ENCODE measurements at regions not wholly inside any gene's neighbourhood (a gene's known extent, or its start where the extent isn't known, plus 50 kb on each side); places are given as distances from the start of the nearest gene placed in this dataset.

DNA sequence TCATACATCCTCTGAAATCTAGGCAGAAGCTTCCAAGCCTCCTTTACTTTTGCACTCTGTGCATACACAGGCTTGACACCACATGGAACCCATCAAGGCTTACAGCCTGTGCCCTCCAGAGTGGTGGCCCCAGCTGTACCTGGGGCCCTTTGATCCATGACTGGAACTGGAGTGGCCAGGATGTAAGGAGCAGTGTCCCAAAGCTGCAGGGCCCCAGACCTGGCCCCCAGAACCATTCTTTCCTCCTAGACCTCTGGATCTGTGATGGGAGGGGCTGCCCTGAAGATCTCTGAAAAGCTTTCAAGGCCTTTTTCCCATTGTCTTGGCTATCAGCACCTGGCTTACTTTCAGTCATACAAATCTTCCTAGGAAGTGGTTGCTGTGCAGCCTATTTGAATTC is 63.1 kb upstream of the NOL4 start:
- TF ChIP-seq FOXP2 (optimal IDR thresholded peaks at IDR 0.05; ENCODE audit: borderline replicate concordance, extremely low read depth, extremely low read length, insufficient read depth) (no peak), TAF1 (IDR thresholded peaks at IDR 0.05; ENCODE audit: borderline replicate concordance, insufficient read depth, low read length) (no peak), SIN3A (IDR thresholded peaks at IDR 0.05; ENCODE audit: borderline replicate concordance, insufficient read depth, low read length) (no peak), POLR2AphosphoS5 (IDR thresholded peaks at IDR 0.05; ENCODE audit: low read depth, low read length) (no peak)
- TF ChIP-seq, protein P1, sequence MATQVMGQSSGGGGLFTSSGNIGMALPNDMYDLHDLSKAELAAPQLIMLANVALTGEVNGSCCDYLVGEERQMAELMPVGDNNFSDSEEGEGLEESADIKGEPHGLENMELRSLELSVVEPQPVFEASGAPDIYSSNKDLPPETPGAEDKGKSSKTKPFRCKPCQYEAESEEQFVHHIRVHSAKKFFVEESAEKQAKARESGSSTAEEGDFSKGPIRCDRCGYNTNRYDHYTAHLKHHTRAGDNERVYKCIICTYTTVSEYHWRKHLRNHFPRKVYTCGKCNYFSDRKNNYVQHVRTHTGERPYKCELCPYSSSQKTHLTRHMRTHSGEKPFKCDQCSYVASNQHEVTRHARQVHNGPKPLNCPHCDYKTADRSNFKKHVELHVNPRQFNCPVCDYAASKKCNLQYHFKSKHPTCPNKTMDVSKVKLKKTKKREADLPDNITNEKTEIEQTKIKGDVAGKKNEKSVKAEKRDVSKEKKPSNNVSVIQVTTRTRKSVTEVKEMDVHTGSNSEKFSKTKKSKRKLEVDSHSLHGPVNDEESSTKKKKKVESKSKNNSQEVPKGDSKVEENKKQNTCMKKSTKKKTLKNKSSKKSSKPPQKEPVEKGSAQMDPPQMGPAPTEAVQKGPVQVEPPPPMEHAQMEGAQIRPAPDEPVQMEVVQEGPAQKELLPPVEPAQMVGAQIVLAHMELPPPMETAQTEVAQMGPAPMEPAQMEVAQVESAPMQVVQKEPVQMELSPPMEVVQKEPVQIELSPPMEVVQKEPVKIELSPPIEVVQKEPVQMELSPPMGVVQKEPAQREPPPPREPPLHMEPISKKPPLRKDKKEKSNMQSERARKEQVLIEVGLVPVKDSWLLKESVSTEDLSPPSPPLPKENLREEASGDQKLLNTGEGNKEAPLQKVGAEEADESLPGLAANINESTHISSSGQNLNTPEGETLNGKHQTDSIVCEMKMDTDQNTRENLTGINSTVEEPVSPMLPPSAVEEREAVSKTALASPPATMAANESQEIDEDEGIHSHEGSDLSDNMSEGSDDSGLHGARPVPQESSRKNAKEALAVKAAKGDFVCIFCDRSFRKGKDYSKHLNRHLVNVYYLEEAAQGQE (IDR thresholded peaks at IDR 0.05; ENCODE audit: insufficient read depth in 1 of 2, low read depth in 2 of 2, low read length in 2 of 2), result no peak

DNA sequence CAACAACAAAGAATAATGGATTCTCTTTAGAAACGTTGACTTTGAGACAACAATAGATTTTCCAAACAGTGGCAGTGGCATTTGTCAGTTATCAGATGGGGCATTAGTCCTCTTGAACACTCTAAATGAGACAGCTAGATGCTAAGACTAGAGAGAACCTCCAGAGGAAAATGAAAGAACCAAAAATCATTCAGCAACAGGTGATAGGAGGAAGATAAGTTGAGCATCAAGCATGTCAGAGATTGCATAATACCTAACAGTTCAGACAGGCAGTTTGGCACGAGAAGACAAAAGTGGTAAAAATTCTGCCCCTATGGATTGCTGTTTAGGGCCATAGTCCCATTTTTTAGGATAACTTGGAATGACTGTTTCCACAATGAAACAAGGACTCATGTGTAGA is 67.9 kb upstream of the NOL4 start:
- TF ChIP-seq, protein P1 (IDR thresholded peaks at IDR 0.05; ENCODE audit: insufficient read depth in 1 of 2, low read depth in 2 of 2, low read length in 2 of 2), result no peak

DNA sequence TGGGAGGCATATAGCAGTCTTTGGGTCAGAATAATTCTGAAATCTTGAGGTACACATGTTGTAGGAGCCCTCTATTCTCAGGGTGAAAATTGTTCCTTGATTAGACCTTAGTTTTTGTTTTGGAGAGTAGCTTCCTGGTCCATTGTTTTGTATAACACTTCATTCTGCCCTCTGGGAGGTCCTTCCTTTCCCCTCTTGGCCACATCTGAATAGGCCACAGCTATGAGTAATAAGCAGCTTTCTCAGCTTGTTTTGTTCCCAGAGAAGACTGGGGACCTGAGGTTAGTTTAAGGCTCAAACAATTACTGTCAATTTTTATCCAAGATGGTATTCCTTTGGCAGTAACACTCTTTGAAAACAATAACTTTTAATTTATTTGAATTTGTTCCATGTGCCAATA is 72.6 kb upstream of the NOL4 start:
- TF ChIP-seq TAF1 (IDR thresholded peaks at IDR 0.05; ENCODE audit: borderline replicate concordance, insufficient read depth, low read length), result no peak
- TF ChIP-seq FOXP2 (optimal IDR thresholded peaks at IDR 0.05; ENCODE audit: borderline replicate concordance, extremely low read depth, extremely low read length, insufficient read depth), result no peak
- TF ChIP-seq, protein P1 (IDR thresholded peaks at IDR 0.05; ENCODE audit: insufficient read depth in 1 of 2, low read depth in 2 of 2, low read length in 2 of 2), result no peak
- no peak for TF ChIP-seq POLR2AphosphoS5 (IDR thresholded peaks at IDR 0.05; ENCODE audit: low read depth, low read length)
- no peak for TF ChIP-seq SIN3A (IDR thresholded peaks at IDR 0.05; ENCODE audit: borderline replicate concordance, insufficient read depth, low read length)

DNA sequence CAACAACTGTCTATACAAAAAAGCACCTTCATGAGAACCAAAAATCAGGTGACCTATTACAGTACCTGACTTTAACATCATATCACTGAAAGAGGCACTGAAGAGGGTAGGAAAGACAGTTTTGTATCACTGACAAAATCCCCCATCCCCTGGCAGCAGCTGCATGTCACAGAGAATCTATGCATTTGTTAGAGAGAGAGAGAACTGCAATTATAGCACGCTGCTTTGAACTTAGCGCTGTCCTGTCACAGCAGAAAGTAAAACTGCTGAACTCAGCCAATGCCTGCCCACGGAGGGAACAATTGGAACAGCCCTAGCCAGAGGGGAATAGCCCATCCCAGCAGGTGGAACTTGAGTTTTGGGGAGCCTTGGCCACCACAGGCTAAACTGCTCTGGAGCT is 75.1 kb upstream of the NOL4 start:
- TF ChIP-seq FOXP2 (optimal IDR thresholded peaks at IDR 0.05; ENCODE audit: borderline replicate concordance, extremely low read depth, extremely low read length, insufficient read depth) (no peak), POLR2AphosphoS5 (IDR thresholded peaks at IDR 0.05; ENCODE audit: low read depth, low read length) (no peak), SIN3A (IDR thresholded peaks at IDR 0.05; ENCODE audit: borderline replicate concordance, insufficient read depth, low read length) (no peak), TAF1 (IDR thresholded peaks at IDR 0.05; ENCODE audit: borderline replicate concordance, insufficient read depth, low read length) (no peak)
- TF ChIP-seq, protein P1 (IDR thresholded peaks at IDR 0.05; ENCODE audit: insufficient read depth in 1 of 2, low read depth in 2 of 2, low read length in 2 of 2), result no peak

DNA sequence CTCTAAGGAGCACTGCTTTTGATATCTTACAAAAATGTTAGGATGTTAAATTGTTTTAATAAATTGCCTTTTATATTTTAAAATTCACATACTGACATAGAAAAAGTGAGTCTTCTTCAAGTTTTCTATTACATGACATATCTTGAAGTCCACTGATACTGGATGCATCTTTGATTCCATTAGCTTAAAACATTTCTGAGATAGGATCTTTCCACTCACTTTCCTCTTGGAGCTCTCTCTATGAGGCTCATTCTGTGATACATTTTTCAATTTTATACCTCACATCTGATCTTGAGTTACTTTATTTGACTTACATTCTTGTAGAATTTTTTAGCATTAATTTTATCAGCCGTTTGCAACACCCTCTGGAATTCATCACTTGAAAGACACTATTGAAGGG is 86.8 kb upstream of the NOL4 start:
- TF ChIP-seq, protein P1 (IDR thresholded peaks at IDR 0.05; ENCODE audit: insufficient read depth in 1 of 2, low read depth in 2 of 2, low read length in 2 of 2), result no peak
- no peak for TF ChIP-seq SIN3A (IDR thresholded peaks at IDR 0.05; ENCODE audit: borderline replicate concordance, insufficient read depth, low read length)
- TF ChIP-seq POLR2AphosphoS5 (IDR thresholded peaks at IDR 0.05; ENCODE audit: low read depth, low read length), result no peak
- TF ChIP-seq TAF1 (IDR thresholded peaks at IDR 0.05; ENCODE audit: borderline replicate concordance, insufficient read depth, low read length), result no peak
- no peak for TF ChIP-seq FOXP2 (optimal IDR thresholded peaks at IDR 0.05; ENCODE audit: borderline replicate concordance, extremely low read depth, extremely low read length, insufficient read depth)

Measured in PFSK-1 (cell line).